ENCODE measurements at regions not wholly inside any gene's neighbourhood (a gene's known extent, or its start where the extent isn't known, plus 50 kb on each side); places are given as distances from the start of the nearest gene placed in this dataset.

DNA sequence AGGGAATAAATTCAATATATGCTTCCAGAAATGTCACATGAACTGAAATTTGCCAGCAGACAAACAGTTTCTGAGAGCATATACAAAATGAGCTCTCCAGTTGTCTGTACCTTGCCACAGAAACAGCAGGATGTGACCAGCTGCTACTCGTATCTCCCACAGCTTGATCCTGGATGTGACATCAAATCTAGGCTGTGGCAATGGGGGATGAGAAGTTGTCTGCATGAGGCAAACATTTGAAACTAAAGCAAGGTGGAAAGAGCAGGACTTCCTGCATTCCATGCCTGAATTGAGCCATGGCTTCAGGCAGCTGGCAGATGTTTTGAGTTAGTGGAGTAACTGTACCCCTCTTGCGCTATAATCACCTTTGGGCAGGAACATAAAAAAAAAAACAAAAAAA lies 1724.0 kb downstream of the RPA4 start:
- H3K4me2 ChIP-seq (ENCODE audit: extremely low read depth, insufficient read depth, low read length): no peak overlapping the region
- H3K4me3 ChIP-seq (replicated peaks in 1 of 4; ENCODE audit: control extremely low read depth in 1 of 4, insufficient read depth in 1 of 4, low read depth in 3 of 4, low read length in 4 of 4): no peak overlapping the region

DNA sequence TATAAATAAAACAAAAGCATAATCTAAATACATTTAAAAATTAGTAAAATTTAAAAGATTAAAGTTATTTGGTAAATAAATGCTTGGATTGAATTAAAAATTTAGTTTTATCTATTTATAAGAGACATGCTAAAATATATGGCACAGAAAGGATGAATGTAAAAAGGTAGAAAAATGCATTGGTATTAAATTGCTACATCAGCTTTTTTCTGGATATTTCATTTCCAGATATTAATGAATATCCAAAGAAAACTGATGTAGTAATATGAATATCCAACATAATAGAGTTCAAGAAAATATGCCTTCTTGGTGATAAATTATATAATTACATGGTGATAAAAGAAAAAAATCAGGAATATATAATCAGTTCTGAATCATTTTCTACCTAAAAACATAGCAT lies 1743.9 kb downstream of the RPA4 start:
- Histone ChIP-seq H3K4me3 (replicated peaks in 1 of 4; ENCODE audit: control extremely low read depth in 1 of 4, insufficient read depth in 1 of 4, low read depth in 3 of 4, low read length in 4 of 4) (no peak overlapping the region), H3K9ac (ENCODE audit: insufficient read depth, low read length) (no peak overlapping the region), H3K27me3 (ENCODE audit: control insufficient read depth, insufficient read depth, low read length) (no peaks in the 10 kb centered on the region), H3K27ac (ENCODE audit: insufficient read depth, low read length) (no peak overlapping the region), H3K4me2 (ENCODE audit: extremely low read depth, insufficient read depth, low read length) (no peak overlapping the region), H3K9me3 (ENCODE audit: control insufficient read depth, insufficient read depth, low read depth, low read length) (no peaks in the 10 kb centered on the region), H3K4me1 (ENCODE audit: control insufficient read depth, extremely low read depth, insufficient read depth, low read length) (no peaks in the 10 kb centered on the region), H4K20me1 (ENCODE audit: control insufficient read depth, extremely low read depth, insufficient read depth, low read length) (no peaks in the 10 kb centered on the region), H3K36me3 (ENCODE audit: control insufficient read depth, insufficient read depth, low read length) (no peaks in the 10 kb centered on the region), H3K79me2 (ENCODE audit: control insufficient read depth, insufficient read depth, low read length) (no peaks in the 10 kb centered on the region), H2AFZ (ENCODE audit: low read length) (no peak overlapping the region)
- TF ChIP-seq EZH2 (IDR thresholded peaks at IDR 0.05; ENCODE audit: low read length, missing control alignments): no peak
- TF ChIP-seq, protein P1, sequence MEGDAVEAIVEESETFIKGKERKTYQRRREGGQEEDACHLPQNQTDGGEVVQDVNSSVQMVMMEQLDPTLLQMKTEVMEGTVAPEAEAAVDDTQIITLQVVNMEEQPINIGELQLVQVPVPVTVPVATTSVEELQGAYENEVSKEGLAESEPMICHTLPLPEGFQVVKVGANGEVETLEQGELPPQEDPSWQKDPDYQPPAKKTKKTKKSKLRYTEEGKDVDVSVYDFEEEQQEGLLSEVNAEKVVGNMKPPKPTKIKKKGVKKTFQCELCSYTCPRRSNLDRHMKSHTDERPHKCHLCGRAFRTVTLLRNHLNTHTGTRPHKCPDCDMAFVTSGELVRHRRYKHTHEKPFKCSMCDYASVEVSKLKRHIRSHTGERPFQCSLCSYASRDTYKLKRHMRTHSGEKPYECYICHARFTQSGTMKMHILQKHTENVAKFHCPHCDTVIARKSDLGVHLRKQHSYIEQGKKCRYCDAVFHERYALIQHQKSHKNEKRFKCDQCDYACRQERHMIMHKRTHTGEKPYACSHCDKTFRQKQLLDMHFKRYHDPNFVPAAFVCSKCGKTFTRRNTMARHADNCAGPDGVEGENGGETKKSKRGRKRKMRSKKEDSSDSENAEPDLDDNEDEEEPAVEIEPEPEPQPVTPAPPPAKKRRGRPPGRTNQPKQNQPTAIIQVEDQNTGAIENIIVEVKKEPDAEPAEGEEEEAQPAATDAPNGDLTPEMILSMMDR (conservative IDR thresholded peaks at IDR 0.05 in 1 of 2, IDR thresholded peaks at IDR 0.05 in 1 of 2; ENCODE audit: low read depth in 1 of 2, low read length in 2 of 2): no peak
- DNase-seq (ENCODE audit: low read depth in 2 of 2): no peak

More for the DNA sequence above, 1724.0 kb downstream of the RPA4 start:
- Histone ChIP-seq H3K4me1 (ENCODE audit: control insufficient read depth, extremely low read depth, insufficient read depth, low read length) (no peaks in the 10 kb centered on the region), H4K20me1 (ENCODE audit: control insufficient read depth, extremely low read depth, insufficient read depth, low read length) (no peaks in the 10 kb centered on the region), H3K9ac (ENCODE audit: insufficient read depth, low read length) (no peak overlapping the region), H3K27ac (ENCODE audit: insufficient read depth, low read length) (no peak overlapping the region), H3K36me3 (ENCODE audit: control insufficient read depth, insufficient read depth, low read length) (no peaks in the 10 kb centered on the region), H3K79me2 (ENCODE audit: control insufficient read depth, insufficient read depth, low read length) (no peaks in the 10 kb centered on the region), H2AFZ (ENCODE audit: low read length) (no peak overlapping the region), H3K27me3 (ENCODE audit: control insufficient read depth, insufficient read depth, low read length) (no peaks in the 10 kb centered on the region), H3K9me3 (ENCODE audit: control insufficient read depth, insufficient read depth, low read depth, low read length) (no peaks in the 10 kb centered on the region)
- DNase-seq (ENCODE audit: low read depth in 2 of 2): no peak
- TF ChIP-seq, protein P1 (conservative IDR thresholded peaks at IDR 0.05 in 1 of 2, IDR thresholded peaks at IDR 0.05 in 1 of 2; ENCODE audit: low read depth in 1 of 2, low read length in 2 of 2): no peak
- TF ChIP-seq EZH2 (IDR thresholded peaks at IDR 0.05; ENCODE audit: low read length, missing control alignments): no peak

DNA sequence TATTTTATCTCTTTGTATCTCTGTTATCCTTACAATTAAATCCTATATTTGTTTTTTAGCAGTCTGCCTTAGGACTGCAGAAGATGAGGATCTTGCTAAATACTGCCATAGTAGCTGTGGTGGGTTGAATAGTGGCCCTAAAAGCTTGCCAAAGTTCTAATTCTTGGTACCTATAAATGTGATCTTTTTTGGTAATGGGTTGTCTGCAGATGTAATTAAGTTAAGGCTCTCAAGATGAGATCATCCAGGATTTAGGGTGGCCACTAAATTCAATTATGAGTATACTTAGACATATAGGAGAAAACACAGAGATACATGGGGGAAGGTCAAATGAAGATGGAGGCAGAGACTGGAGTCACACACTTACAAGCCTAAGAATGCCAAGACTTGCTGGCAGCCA lies 1753.7 kb downstream of the RPA4 start:
- Histone ChIP-seq H3K27ac (ENCODE audit: insufficient read depth, low read length) (no peak overlapping the region), H3K27me3 (ENCODE audit: control insufficient read depth, insufficient read depth, low read length) (no peaks in the 10 kb centered on the region), H3K36me3 (ENCODE audit: control insufficient read depth, insufficient read depth, low read length) (no peaks in the 10 kb centered on the region), H3K4me2 (ENCODE audit: extremely low read depth, insufficient read depth, low read length) (no peak overlapping the region), H3K4me1 (ENCODE audit: control insufficient read depth, extremely low read depth, insufficient read depth, low read length) (no peaks in the 10 kb centered on the region), H2AFZ (ENCODE audit: low read length) (no peak overlapping the region), H3K4me3 (replicated peaks in 1 of 4; ENCODE audit: control extremely low read depth in 1 of 4, insufficient read depth in 1 of 4, low read depth in 3 of 4, low read length in 4 of 4) (no peak overlapping the region), H3K9ac (ENCODE audit: insufficient read depth, low read length) (no peak overlapping the region), H4K20me1 (ENCODE audit: control insufficient read depth, extremely low read depth, insufficient read depth, low read length) (no peaks in the 10 kb centered on the region), H3K79me2 (ENCODE audit: control insufficient read depth, insufficient read depth, low read length) (no peaks in the 10 kb centered on the region), H3K9me3 (ENCODE audit: control insufficient read depth, insufficient read depth, low read depth, low read length) (no peaks in the 10 kb centered on the region)
- DNase-seq (ENCODE audit: low read depth in 2 of 2): no peak
- TF ChIP-seq EZH2 (IDR thresholded peaks at IDR 0.05; ENCODE audit: low read length, missing control alignments): no peak
- TF ChIP-seq, protein P1 (conservative IDR thresholded peaks at IDR 0.05 in 1 of 2, IDR thresholded peaks at IDR 0.05 in 1 of 2; ENCODE audit: low read depth in 1 of 2, low read length in 2 of 2): no peak
